Mesenchymal stem cell (in vitro differentiated cells and primary cell): ENCODE measurements at regions not wholly inside any gene's neighbourhood (a gene's known extent, or its start where the extent isn't known, plus 50 kb on each side); places are given as distances from the start of the nearest gene placed in this dataset.

Experiments used
- DNase-seq: peaks from one replicate; pipeline ENCODE4 v3.0.0-alpha.2; 2013
- H2AFZ ChIP-seq: one replicate; pipeline ENCODE4 v1.6.1; 2013; ENCODE audit warnings: low read depth, mild to moderate bottlenecking, control low read depth, inconsistent platforms, low read length, moderate library complexity
- H2AK5ac ChIP-seq: 2 replicates; pipeline ENCODE4 v1.6.1; 2013; ENCODE audit warnings: low read length, moderate library complexity, mild to moderate bottlenecking, inconsistent platforms; ENCODE audit not compliant: severe bottlenecking
- H2BK120ac ChIP-seq: one replicate; pipeline ENCODE4 v1.6.1; 2013; ENCODE audit warnings: low read depth, mild to moderate bottlenecking, inconsistent platforms, low read length, moderate library complexity
- H2BK12ac ChIP-seq, 2 experiments: one replicate each; pipeline ENCODE4 v1.6.1; 2013; ENCODE audit warnings: inconsistent platforms in 2 of 2, low read length in 2 of 2, mild to moderate bottlenecking in 2 of 2, moderate library complexity in 2 of 2, control low read depth in 1 of 2
- H2BK15ac ChIP-seq: one replicate; pipeline ENCODE4 v1.6.1; 2013; ENCODE audit warnings: mild to moderate bottlenecking, low read depth, inconsistent platforms; ENCODE audit not compliant: poor library complexity, severe bottlenecking
- H2BK5ac ChIP-seq: 2 replicates; pipeline ENCODE4 v1.6.1; 2013; ENCODE audit warnings: low read depth, mild to moderate bottlenecking, low read length, control low read depth, inconsistent platforms; ENCODE audit not compliant: poor library complexity, severe bottlenecking
- H3K14ac ChIP-seq, 2 experiments: one replicate each; pipeline ENCODE4 v1.6.1; 2013; ENCODE audit warnings: inconsistent platforms in 2 of 2, low read length in 2 of 2, control low read depth in 1 of 2, mild to moderate bottlenecking in 1 of 2, moderate library complexity in 1 of 2
- H3K18ac ChIP-seq, 2 experiments: one replicate each; pipeline ENCODE4 v1.6.1; 2013; ENCODE audit warnings: inconsistent platforms in 2 of 2, low read length in 2 of 2, control low read depth in 1 of 2, low read depth in 1 of 2, mild to moderate bottlenecking in 1 of 2
- H3K23ac ChIP-seq, 2 experiments: one replicate each; pipeline ENCODE4 v1.6.1; 2013; ENCODE audit warnings: inconsistent platforms in 2 of 2, low read length in 2 of 2, mild to moderate bottlenecking in 2 of 2, moderate library complexity in 2 of 2, control low read depth in 1 of 2
- H3K27ac ChIP-seq: 2 replicates; pipeline ENCODE4 v1.5.1; 2013; ENCODE audit warnings: mild to moderate bottlenecking, moderate library complexity, low read length, control low read depth, inconsistent platforms; ENCODE audit not compliant: poor library complexity, severe bottlenecking
- H3K27me3 ChIP-seq, 2 experiments: 2 replicates each; pipeline versions ENCODE4 v1.6.1 to v1.7.0; 2013; ENCODE audit warnings: low read length in 2 of 2, mild to moderate bottlenecking in 2 of 2, moderate library complexity in 2 of 2, control low read depth in 1 of 2, inconsistent platforms in 1 of 2; ENCODE audit not compliant: control insufficient read depth in 1 of 2, insufficient read depth in 1 of 2
- H3K36me3 ChIP-seq, 2 experiments: 2 replicates each; pipeline versions ENCODE4 v1.6.1 to v1.7.0; 2013; ENCODE audit warnings: low read length in 2 of 2, control low read depth in 1 of 2, inconsistent platforms in 1 of 2, low read depth in 1 of 2, mild to moderate bottlenecking in 1 of 2; ENCODE audit not compliant: insufficient read depth in 2 of 2, control insufficient read depth in 1 of 2
- H3K4ac ChIP-seq, 2 experiments: one replicate each; pipeline ENCODE4 v1.6.1; 2013; ENCODE audit warnings: inconsistent platforms in 2 of 2, low read length in 2 of 2, mild to moderate bottlenecking in 2 of 2, moderate library complexity in 2 of 2, control low read depth in 1 of 2, low read depth in 1 of 2
- H3K4me1 ChIP-seq: 2 replicates; pipeline ENCODE4 v1.6.1; 2013; ENCODE audit warnings: low read depth, low read length, control low read depth; ENCODE audit not compliant: control insufficient read depth, insufficient read depth
- H3K4me2 ChIP-seq: 2 replicates; pipeline ENCODE4 v1.6.1; 2013; ENCODE audit warnings: low read length, mild to moderate bottlenecking, inconsistent platforms; ENCODE audit not compliant: poor library complexity, severe bottlenecking
- H3K4me3 ChIP-seq, 2 experiments: 2 replicates each; pipeline versions ENCODE4 v1.5.1 to v1.7.0; 2013; ENCODE audit warnings: low read length in 2 of 2, mild to moderate bottlenecking in 2 of 2, control low read depth in 1 of 2, low read depth in 1 of 2; ENCODE audit not compliant: insufficient read depth in 1 of 2
- H3K79me1 ChIP-seq: replicated peaks from 2 replicates; pipeline ENCODE4 v1.6.1; 2013; ENCODE audit warnings: mild to moderate bottlenecking, control low read depth, low read length, inconsistent platforms; ENCODE audit not compliant: poor library complexity, severe bottlenecking
- H3K9ac ChIP-seq: 2 replicates; pipeline ENCODE4 v1.7.0; 2013; ENCODE audit warnings: mild to moderate bottlenecking, low read length, moderate library complexity
- H3K9me3 ChIP-seq: 2 replicates; pipeline ENCODE4 v1.7.0; 2013; ENCODE audit warnings: mild to moderate bottlenecking, low read length; ENCODE audit not compliant: control insufficient read depth
- H4K8ac ChIP-seq: one replicate; pipeline ENCODE4 v1.6.1; 2013; ENCODE audit warnings: inconsistent platforms, mild to moderate bottlenecking, low read length, moderate library complexity
- H4K91ac ChIP-seq: one replicate; pipeline ENCODE4 v1.6.1; 2013; ENCODE audit warnings: mild to moderate bottlenecking, low read length, inconsistent platforms
- WGBS: methylation state at CpG from one replicate; pipeline ENCODE4 v1.1.7; 2013; ENCODE audit warnings: mixed read lengths; 5-methylcytosine and 5-hydroxymethylcytosine counted together

DNA sequence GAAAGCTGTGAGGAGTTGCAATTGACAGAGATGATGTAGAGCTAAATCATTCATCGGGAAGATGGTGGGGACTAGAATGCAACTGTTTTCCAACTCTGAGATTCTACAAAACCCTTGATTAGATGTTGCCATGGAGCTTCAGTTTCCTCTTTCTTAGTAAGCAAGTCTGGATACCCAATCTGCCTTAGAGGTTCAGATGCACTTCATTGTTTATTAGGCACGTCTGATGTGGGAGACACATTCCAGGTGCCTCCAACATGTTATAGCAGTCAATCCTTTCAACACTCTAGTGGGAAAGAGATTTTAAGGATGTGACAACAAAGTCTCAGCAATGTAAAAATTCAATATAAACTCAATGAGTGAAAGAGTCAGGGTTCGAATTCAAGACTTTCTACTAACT lies 291.3 kb upstream of the PHYHIPL start:
- H3K18ac ChIP-seq, result no peak overlapping the region
- H3K27ac ChIP-seq, result no peak overlapping the region
- H2AFZ ChIP-seq, result no peak overlapping the region
- H2BK12ac ChIP-seq, result no peak overlapping the region
- no peak overlapping the region for H3K14ac ChIP-seq
- no peaks in the 10 kb centered on the region for H3K79me1 ChIP-seq
- no peak overlapping the region for H2BK15ac ChIP-seq
- H3K27me3 ChIP-seq, result no peaks in the 10 kb centered on the region
- H2BK120ac ChIP-seq, result no peak overlapping the region
- H2BK5ac ChIP-seq, result no peak overlapping the region
- H3K4me2 ChIP-seq, result no peak overlapping the region
- no peak for DNase-seq
- peaks cover 24% of the 10 kb centered on the region for H3K9me3 ChIP-seq
- no peak overlapping the region for H3K9ac ChIP-seq
- H3K23ac ChIP-seq, result no peak overlapping the region
- no peak overlapping the region for H4K91ac ChIP-seq
- H3K36me3 ChIP-seq, result no peaks in the 10 kb centered on the region
- WGBS, result 20% methylated on average over 1 of the region's 3 CpGs
- no peak overlapping the region for H3K4ac ChIP-seq
- H3K4me3 ChIP-seq, result no peak overlapping the region
- no peak overlapping the region for H2AK5ac ChIP-seq
- H3K4me1 ChIP-seq, result no peaks in the 10 kb centered on the region
- no peak overlapping the region for H4K8ac ChIP-seq

DNA sequence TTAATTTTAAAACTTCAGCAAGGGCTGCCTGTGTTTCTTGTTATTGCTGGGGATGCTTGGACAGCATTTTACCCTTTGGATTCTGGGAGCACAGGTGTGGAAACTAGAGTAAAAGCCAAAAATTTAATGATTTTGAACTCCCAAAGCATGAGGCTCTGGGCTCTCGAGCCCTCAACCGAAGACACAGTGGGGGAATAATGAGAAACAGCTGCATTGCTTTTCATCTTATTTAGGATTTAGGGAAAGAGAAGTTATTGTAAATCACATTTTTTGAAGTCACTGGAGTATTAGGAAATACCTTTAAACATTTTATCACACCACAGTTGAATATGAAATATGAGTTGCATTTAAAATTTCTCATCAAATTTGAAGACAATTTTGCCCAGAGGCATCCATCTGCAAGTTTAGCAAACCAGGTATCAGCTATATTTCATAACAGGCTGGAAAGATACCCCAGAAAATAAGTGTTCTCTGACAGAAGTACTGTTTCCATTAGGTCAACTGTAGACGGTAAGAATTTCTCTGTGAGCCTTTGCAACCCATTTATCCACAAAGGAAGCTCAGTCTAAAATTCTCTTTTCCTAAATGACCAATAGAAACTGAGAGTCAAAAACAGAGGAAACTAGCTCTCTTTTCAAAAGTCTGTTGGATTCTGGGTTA lies 290.6 kb upstream of the PHYHIPL start:
- no peak overlapping the region for H3K4me3 ChIP-seq
- no peak overlapping the region for H4K91ac ChIP-seq
- H3K36me3 ChIP-seq, result no peaks in the 10 kb centered on the region
- H3K4me1 ChIP-seq, result no peaks in the 10 kb centered on the region
- H2BK5ac ChIP-seq, result no peak overlapping the region
- no peak overlapping the region for H3K4me2 ChIP-seq
- H3K27me3 ChIP-seq, result no peaks in the 10 kb centered on the region
- H2AK5ac ChIP-seq, result no peak overlapping the region
- H4K8ac ChIP-seq, result no peak overlapping the region
- H2AFZ ChIP-seq, result no peak overlapping the region
- 90% methylated on average over 3 of the region's 3 CpGs for WGBS
- peaks cover 17% of the 10 kb centered on the region for H3K9me3 ChIP-seq
- no peak overlapping the region for H3K9ac ChIP-seq
- no peak overlapping the region for H3K23ac ChIP-seq
- no peak for DNase-seq
- H2BK15ac ChIP-seq, result no peak overlapping the region
- no peaks in the 10 kb centered on the region for H3K79me1 ChIP-seq
- H2BK12ac ChIP-seq, result no peak overlapping the region
- no peak overlapping the region for H3K18ac ChIP-seq
- no peak overlapping the region for H3K4ac ChIP-seq
- H3K14ac ChIP-seq, result no peak overlapping the region
- H3K27ac ChIP-seq, result no peak overlapping the region
- H2BK120ac ChIP-seq, result no peak overlapping the region

DNA sequence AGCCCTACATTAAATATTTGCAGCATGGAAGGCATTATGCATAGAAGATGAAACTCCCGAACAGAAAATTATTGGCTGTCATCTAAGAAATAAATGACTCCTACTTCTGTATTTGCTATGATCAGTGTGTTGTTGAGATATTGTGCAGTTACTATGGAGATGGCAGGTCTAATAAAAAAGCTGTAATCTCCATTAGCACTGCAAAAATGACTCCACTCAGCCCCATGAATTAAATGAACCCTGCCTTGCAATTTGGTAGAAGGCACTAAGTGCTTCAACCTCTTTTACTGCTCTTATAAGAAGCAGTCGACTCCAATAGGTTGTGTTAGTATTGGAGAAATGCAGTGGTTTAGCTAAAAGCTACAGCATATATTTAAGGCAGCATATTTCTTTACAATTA lies 290.0 kb upstream of the PHYHIPL start:
- Histone ChIP-seq H2BK12ac (no peak overlapping the region), H3K79me1 (no peaks in the 10 kb centered on the region), H2AFZ (no peak overlapping the region), H3K36me3 (no peaks in the 10 kb centered on the region), H3K18ac (no peak overlapping the region), H2BK120ac (no peak overlapping the region), H3K4me2 (no peak overlapping the region), H3K9ac (no peak overlapping the region), H2BK15ac (no peak overlapping the region), H3K23ac (no peak overlapping the region), H3K27me3 (no peaks in the 10 kb centered on the region), H3K27ac (no peak overlapping the region), H4K8ac (no peak overlapping the region), H3K4me1 (no peaks in the 10 kb centered on the region), H2AK5ac (no peak overlapping the region), H3K14ac (no peak overlapping the region), H4K91ac (no peak overlapping the region), H2BK5ac (no peak overlapping the region), H3K4ac (no peak overlapping the region), H3K9me3 (peaks cover 11% of the 10 kb centered on the region), H3K4me3 (no peak overlapping the region)
- WGBS, result no CpG with 5 or more reads among the region's 2 CpGs
- no peak for DNase-seq

DNA sequence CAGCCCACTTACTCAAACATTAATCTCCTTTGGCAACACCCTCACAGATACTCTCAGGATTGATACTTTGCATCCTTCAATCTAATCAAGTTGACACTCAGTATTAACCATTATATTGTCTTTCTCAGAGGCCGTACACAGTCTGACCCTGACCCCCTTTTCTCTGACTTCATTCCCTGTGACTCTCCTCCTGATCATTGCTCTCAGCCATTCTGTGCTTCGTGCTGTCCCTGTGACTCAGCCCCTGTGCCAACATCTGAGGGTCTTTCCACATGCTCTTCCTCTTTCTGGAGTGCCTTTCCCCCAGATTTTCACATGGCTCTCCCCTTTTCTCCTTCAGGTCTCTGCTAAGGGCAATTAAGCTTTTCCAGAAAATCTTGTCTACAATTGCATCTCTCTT lies 289.0 kb upstream of the PHYHIPL start:
- H3K9me3 ChIP-seq, result peaks cover 1% of the 10 kb centered on the region
- H2BK15ac ChIP-seq, result no peak overlapping the region
- no peak overlapping the region for H4K8ac ChIP-seq
- H4K91ac ChIP-seq, result no peak overlapping the region
- 54% methylated on average over 2 of the region's 2 CpGs for WGBS
- peak overlapping the region; percentile 19 for H2AFZ ChIP-seq
- H2AK5ac ChIP-seq, result no peak overlapping the region
- no peak overlapping the region for H2BK5ac ChIP-seq
- no peak for DNase-seq
- H2BK12ac ChIP-seq, result no peak overlapping the region
- no peak overlapping the region for H3K4ac ChIP-seq
- no peak overlapping the region for H3K18ac ChIP-seq
- no peak overlapping the region for H3K14ac ChIP-seq
- H3K36me3 ChIP-seq, result no peaks in the 10 kb centered on the region
- H3K27me3 ChIP-seq, result no peaks in the 10 kb centered on the region
- no peak overlapping the region for H3K9ac ChIP-seq
- H3K79me1 ChIP-seq, result no peaks in the 10 kb centered on the region
- H3K4me3 ChIP-seq, result no peak overlapping the region
- no peak overlapping the region for H3K23ac ChIP-seq
- H2BK120ac ChIP-seq, result no peak overlapping the region
- no peak overlapping the region for H3K27ac ChIP-seq
- no peak overlapping the region for H3K4me2 ChIP-seq
- no peaks in the 10 kb centered on the region for H3K4me1 ChIP-seq
